ENCODE measurements at regions not wholly inside any gene's neighbourhood (a gene's known extent, or its start where the extent isn't known, plus 50 kb on each side); places are given as distances from the start of the nearest gene placed in this dataset.
"Not testable (repeated sequence)": the region's sequence is repeated elsewhere in the genome, so short reads cannot be mapped to it uniquely, and the experiment has no call there.

GRCh38 chr2:145408980-145409379, 889.1 kb upstream of the ZEB2 start:
- Histone ChIP-seq H3K4me1 (ENCODE audit: insufficient read depth) (no peaks in the 10 kb centered on the region), H3K4me3 (ENCODE audit: low read depth, low read length) (no peak overlapping the region), H3K27ac (ENCODE audit: low read depth) (no peak overlapping the region), H3K36me3 (ENCODE audit: insufficient read depth) (no peaks in the 10 kb centered on the region)
- no peak for DNase-seq (ENCODE audit: extremely low spot score)

- no peak overlapping the region for H3K4me3 ChIP-seq (ENCODE audit: low read depth, low read length)
- WGBS: 73% methylated on average over 1 of the region's 1 CpG
- H3K27ac ChIP-seq (ENCODE audit: low read depth): no peak overlapping the region
- H3K4me1 ChIP-seq (ENCODE audit: insufficient read depth): no peaks in the 10 kb centered on the region
- H3K36me3 ChIP-seq (ENCODE audit: insufficient read depth): no peaks in the 10 kb centered on the region
- DNase-seq (ENCODE audit: extremely low spot score): no peak
Observed at GRCh38 chr2:145404690-145405089, 884.8 kb upstream of the ZEB2 start.

GRCh38 chr2:145402706-145403277, 882.9 kb upstream of the ZEB2 start:
- no peak for DNase-seq (ENCODE audit: extremely low spot score)
- WGBS: 97% methylated on average over 2 of the region's 2 CpGs
- Histone ChIP-seq H3K4me1 (ENCODE audit: insufficient read depth) (no peaks in the 10 kb centered on the region), H3K36me3 (ENCODE audit: insufficient read depth) (no peaks in the 10 kb centered on the region), H3K27ac (ENCODE audit: low read depth) (no peak overlapping the region), H3K4me3 (ENCODE audit: low read depth, low read length) (no peak overlapping the region)

GRCh38 chr2:145399131-145399530, 879.2 kb upstream of the ZEB2 start:
- Histone ChIP-seq H3K4me1 (ENCODE audit: insufficient read depth) (no peaks in the 10 kb centered on the region), H3K36me3 (ENCODE audit: insufficient read depth) (no peaks in the 10 kb centered on the region), H3K4me3 (ENCODE audit: low read depth, low read length) (no peak overlapping the region), H3K27ac (ENCODE audit: low read depth) (no peak overlapping the region)
- 2% methylated on average over 1 of the region's 1 CpG for WGBS
- DNase-seq (ENCODE audit: extremely low spot score): no peak

- no peak overlapping the region for H3K27ac ChIP-seq (ENCODE audit: low read depth)
- DNase-seq (ENCODE audit: extremely low spot score): no peak
- H3K4me3 ChIP-seq (ENCODE audit: low read depth, low read length): no peak overlapping the region
- no peaks in the 10 kb centered on the region for H3K4me1 ChIP-seq (ENCODE audit: insufficient read depth)
- H3K36me3 ChIP-seq (ENCODE audit: insufficient read depth): no peaks in the 10 kb centered on the region
- 79% methylated on average over 3 of the region's 3 CpGs for WGBS
Observed at GRCh38 chr2:145394181-145394580, 874.3 kb upstream of the ZEB2 start.

- Histone ChIP-seq H3K36me3 (ENCODE audit: insufficient read depth) (no peaks in the 10 kb centered on the region), H3K27ac (ENCODE audit: low read depth) (no peak overlapping the region), H3K4me3 (ENCODE audit: low read depth, low read length) (no peak overlapping the region), H3K4me1 (ENCODE audit: insufficient read depth) (no peaks in the 10 kb centered on the region)
- no peak for DNase-seq (ENCODE audit: extremely low spot score)
- 96% methylated on average over 4 of the region's 4 CpGs for WGBS
Observed at GRCh38 chr2:145386973-145387372, 867.1 kb upstream of the ZEB2 start.

- Histone ChIP-seq H3K4me1 (ENCODE audit: insufficient read depth) (no peaks in the 10 kb centered on the region), H3K36me3 (ENCODE audit: insufficient read depth) (no peaks in the 10 kb centered on the region), H3K27ac (ENCODE audit: low read depth) (no peak overlapping the region), H3K4me3 (ENCODE audit: low read depth, low read length) (no peak overlapping the region)
- no peak for DNase-seq (ENCODE audit: extremely low spot score)
- WGBS: 89% methylated on average over 1 of the region's 1 CpG
Observed at GRCh38 chr2:145383961-145384360, 864.0 kb upstream of the ZEB2 start.

- Histone ChIP-seq H3K4me3 (ENCODE audit: low read depth, low read length) (no peak overlapping the region), H3K27ac (ENCODE audit: low read depth) (no peak overlapping the region), H3K4me1 (ENCODE audit: insufficient read depth) (no peaks in the 10 kb centered on the region), H3K36me3 (ENCODE audit: insufficient read depth) (no peaks in the 10 kb centered on the region)
- DNase-seq (ENCODE audit: extremely low spot score): no peak
- WGBS: 63% methylated on average over 4 of the region's 4 CpGs
Observed at GRCh38 chr2:145380436-145381017, 860.6 kb upstream of the ZEB2 start.

- no peak overlapping the region for H3K4me3 ChIP-seq (ENCODE audit: low read depth, low read length)
- no peaks in the 10 kb centered on the region for H3K4me1 ChIP-seq (ENCODE audit: insufficient read depth)
- WGBS: 76% methylated on average over 6 of the region's 6 CpGs
- no peak for DNase-seq (ENCODE audit: extremely low spot score)
- H3K36me3 ChIP-seq (ENCODE audit: insufficient read depth): no peaks in the 10 kb centered on the region
- H3K27ac ChIP-seq (ENCODE audit: low read depth): no peak overlapping the region
Observed at GRCh38 chr2:145379934-145380333, 860.0 kb upstream of the ZEB2 start.

GRCh38 chr2:145374165-145374564, 854.2 kb upstream of the ZEB2 start:
- no peaks in the 10 kb centered on the region for H3K4me1 ChIP-seq (ENCODE audit: insufficient read depth)
- H3K36me3 ChIP-seq (ENCODE audit: insufficient read depth): no peaks in the 10 kb centered on the region
- H3K27ac ChIP-seq (ENCODE audit: low read depth): no peak overlapping the region
- no peak overlapping the region for H3K4me3 ChIP-seq (ENCODE audit: low read depth, low read length)
- no peak for DNase-seq (ENCODE audit: extremely low spot score)

- 98% methylated on average over 3 of the region's 3 CpGs for WGBS
- not testable (repeated sequence) for H3K27ac ChIP-seq (ENCODE audit: low read depth); DNase-seq (ENCODE audit: extremely low spot score); H3K4me1 ChIP-seq (ENCODE audit: insufficient read depth); H3K4me3 ChIP-seq (ENCODE audit: low read depth, low read length); H3K36me3 ChIP-seq (ENCODE audit: insufficient read depth)
Observed at GRCh38 chr2:145367334-145367733, 847.4 kb upstream of the ZEB2 start.

GRCh38 chr2:145366341-145366740, 846.4 kb upstream of the ZEB2 start:
- Histone ChIP-seq H3K27ac (ENCODE audit: low read depth) (no peak overlapping the region), H3K4me1 (ENCODE audit: insufficient read depth) (no peaks in the 10 kb centered on the region), H3K4me3 (ENCODE audit: low read depth, low read length) (no peak overlapping the region), H3K36me3 (ENCODE audit: insufficient read depth) (no peaks in the 10 kb centered on the region)
- DNase-seq (ENCODE audit: extremely low spot score): no peak

- H3K4me3 ChIP-seq (ENCODE audit: low read depth, low read length): no peak overlapping the region
- H3K36me3 ChIP-seq (ENCODE audit: insufficient read depth): peaks cover 1% of the 10 kb centered on the region
- 91% methylated on average over 7 of the region's 7 CpGs for WGBS
- H3K4me1 ChIP-seq (ENCODE audit: insufficient read depth): no peaks in the 10 kb centered on the region
- no peak for DNase-seq (ENCODE audit: extremely low spot score)
- H3K27ac ChIP-seq (ENCODE audit: low read depth): no peak overlapping the region
Observed at GRCh38 chr2:145360129-145360790, 840.3 kb upstream of the ZEB2 start.

- H3K27ac ChIP-seq (ENCODE audit: low read depth): no peak overlapping the region
- peaks cover 1% of the 10 kb centered on the region for H3K36me3 ChIP-seq (ENCODE audit: insufficient read depth)
- 96% methylated on average over 3 of the region's 3 CpGs for WGBS
- no peak overlapping the region for H3K4me3 ChIP-seq (ENCODE audit: low read depth, low read length)
- H3K4me1 ChIP-seq (ENCODE audit: insufficient read depth): no peaks in the 10 kb centered on the region
- no peak for DNase-seq (ENCODE audit: extremely low spot score)
Observed at GRCh38 chr2:145359561-145359960, 839.6 kb upstream of the ZEB2 start.
